ENCODE measurements at regions not wholly inside any gene's neighbourhood (a gene's known extent, or its start where the extent isn't known, plus 50 kb on each side); places are given as distances from the start of the nearest gene placed in this dataset.

DNA sequence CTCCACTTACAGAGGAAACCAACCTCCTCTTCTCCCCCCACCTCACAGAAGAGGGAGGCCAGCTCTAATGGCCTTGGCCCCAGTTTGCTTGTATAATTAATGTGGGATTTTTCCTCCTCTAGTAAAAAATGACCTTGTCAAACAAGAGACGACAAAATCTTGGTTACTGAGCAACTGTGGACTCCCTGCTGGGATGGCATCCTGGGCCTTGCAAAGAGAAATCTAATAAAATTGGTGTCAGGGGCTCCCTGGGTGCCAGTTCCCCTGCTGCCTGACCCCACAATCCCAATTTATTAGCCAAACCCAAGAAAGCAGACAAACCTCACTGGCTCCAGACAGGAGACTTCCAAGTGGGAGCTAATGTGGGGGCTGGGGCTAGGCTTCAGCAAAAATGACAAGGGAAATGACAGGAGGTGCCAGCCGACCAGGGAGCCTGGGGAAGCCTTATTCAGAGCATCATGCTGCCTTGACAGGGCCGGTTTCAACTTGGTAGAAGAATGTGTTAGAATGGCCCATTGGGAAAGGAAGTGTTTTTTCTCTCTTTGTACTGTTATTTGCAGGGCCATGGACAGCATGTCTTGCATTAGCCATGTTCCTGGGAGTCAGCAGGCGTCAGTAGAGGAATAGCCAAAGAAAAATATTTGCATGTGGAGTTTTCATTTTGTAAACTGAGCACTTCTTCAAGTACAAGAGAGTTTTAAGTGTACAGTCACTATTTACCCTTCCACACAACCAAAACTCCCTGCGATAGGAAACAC, 816.9 kb downstream of the DHX35 start:
- Mint-ChIP-seq H3K4me3 (no peak overlapping the region), H3K4me1 (ENCODE audit: low read depth) (no peaks in the 10 kb centered on the region), H3K36me3 (ENCODE audit: low read depth) (no peaks in the 10 kb centered on the region), H3K9me3 (peaks cover 21% of the 10 kb centered on the region), H3K27ac (no peak overlapping the region), H3K27me3 (ENCODE audit: insufficient read depth) (no peaks in the 10 kb centered on the region)
- DNase-seq, result no peak
- TF ChIP-seq, protein P1, sequence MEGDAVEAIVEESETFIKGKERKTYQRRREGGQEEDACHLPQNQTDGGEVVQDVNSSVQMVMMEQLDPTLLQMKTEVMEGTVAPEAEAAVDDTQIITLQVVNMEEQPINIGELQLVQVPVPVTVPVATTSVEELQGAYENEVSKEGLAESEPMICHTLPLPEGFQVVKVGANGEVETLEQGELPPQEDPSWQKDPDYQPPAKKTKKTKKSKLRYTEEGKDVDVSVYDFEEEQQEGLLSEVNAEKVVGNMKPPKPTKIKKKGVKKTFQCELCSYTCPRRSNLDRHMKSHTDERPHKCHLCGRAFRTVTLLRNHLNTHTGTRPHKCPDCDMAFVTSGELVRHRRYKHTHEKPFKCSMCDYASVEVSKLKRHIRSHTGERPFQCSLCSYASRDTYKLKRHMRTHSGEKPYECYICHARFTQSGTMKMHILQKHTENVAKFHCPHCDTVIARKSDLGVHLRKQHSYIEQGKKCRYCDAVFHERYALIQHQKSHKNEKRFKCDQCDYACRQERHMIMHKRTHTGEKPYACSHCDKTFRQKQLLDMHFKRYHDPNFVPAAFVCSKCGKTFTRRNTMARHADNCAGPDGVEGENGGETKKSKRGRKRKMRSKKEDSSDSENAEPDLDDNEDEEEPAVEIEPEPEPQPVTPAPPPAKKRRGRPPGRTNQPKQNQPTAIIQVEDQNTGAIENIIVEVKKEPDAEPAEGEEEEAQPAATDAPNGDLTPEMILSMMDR (IDR thresholded peaks at IDR 0.05), result no peak

DNA sequence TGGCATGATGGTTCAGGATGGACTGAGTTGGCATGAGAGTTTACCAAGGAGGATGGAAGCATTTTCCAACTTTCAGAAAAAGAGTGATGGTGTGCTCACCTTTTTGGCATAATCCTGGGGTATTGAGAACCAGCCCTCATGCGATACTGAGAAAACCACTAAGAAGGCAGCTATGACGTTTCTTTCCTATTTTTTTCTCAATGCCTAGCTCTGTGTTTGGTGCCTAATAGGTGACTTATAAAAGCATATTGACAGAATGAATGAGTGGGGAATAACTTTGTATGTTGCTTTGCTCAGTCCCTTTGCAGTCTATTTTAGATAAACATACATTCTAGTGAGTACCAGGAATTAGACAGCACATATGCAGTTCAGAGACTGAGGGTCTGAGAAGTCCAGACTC, 816.3 kb downstream of the DHX35 start:
- TF ChIP-seq, protein P1 (IDR thresholded peaks at IDR 0.05), result no peak
- no peaks in the 10 kb centered on the region for H3K36me3 Mint-ChIP-seq (ENCODE audit: low read depth)
- DNase-seq, result no peak
- no peaks in the 10 kb centered on the region for H3K27me3 Mint-ChIP-seq (ENCODE audit: insufficient read depth)
- H3K27ac Mint-ChIP-seq, result no peak overlapping the region
- H3K9me3 Mint-ChIP-seq, result peaks cover 15% of the 10 kb centered on the region
- no peak overlapping the region for H3K4me3 Mint-ChIP-seq
- no peaks in the 10 kb centered on the region for H3K4me1 Mint-ChIP-seq (ENCODE audit: low read depth)

DNA sequence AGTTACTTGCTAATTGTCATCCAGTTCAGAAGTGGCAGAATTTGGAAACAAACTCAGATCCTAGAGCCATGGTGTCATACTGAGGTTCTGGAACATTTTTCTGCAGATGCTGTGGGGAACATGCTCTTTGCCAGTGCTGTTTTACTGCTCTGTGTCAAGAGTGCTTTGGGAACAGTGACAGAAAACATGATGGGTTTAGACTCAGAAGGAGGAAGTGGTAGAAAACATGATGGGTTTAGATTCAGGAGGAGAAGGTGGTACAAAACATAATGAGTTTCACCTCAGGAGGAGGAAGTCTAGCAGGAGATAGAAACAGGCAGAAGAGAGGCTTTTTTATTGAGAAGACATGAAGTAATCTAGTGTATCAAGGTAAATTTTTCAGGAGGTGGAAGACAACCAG, 815.5 kb downstream of the DHX35 start:
- no peaks in the 10 kb centered on the region for H3K4me1 Mint-ChIP-seq (ENCODE audit: low read depth)
- no peak overlapping the region for H3K27ac Mint-ChIP-seq
- peaks cover 16% of the 10 kb centered on the region for H3K9me3 Mint-ChIP-seq

DNA sequence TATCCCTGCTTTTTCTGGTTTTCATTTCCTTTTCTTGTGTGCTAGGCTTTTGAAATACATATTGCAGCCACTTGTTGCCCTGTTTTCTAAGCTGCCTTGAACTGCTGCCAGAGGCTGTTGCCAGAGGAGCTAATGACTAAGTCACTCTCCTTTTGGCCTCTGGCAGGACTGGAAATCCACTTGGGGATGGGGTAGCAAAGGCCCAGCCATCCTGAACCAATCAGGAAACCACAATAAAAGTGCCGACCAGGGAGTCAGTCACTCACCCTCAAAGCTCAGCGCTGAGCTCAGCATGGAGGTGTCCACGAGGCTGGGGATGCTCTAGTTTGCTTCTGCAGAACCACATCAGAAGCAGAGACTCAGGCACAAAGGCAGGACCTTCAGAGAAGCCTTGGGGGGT, 813.0 kb downstream of the DHX35 start:
- H3K27me3 Mint-ChIP-seq (ENCODE audit: insufficient read depth), result no peaks in the 10 kb centered on the region
- no peak overlapping the region for H3K27ac Mint-ChIP-seq
- no peaks in the 10 kb centered on the region for H3K36me3 Mint-ChIP-seq (ENCODE audit: low read depth)
- TF ChIP-seq, protein P1 (IDR thresholded peaks at IDR 0.05), result no peak
- no peak for DNase-seq
- peaks cover 13% of the 10 kb centered on the region for H3K9me3 Mint-ChIP-seq
- H3K4me1 Mint-ChIP-seq (ENCODE audit: low read depth), result no peaks in the 10 kb centered on the region
- no peak overlapping the region for H3K4me3 Mint-ChIP-seq

More for the DNA sequence above, 815.5 kb downstream of the DHX35 start:
- no peaks in the 10 kb centered on the region for H3K36me3 Mint-ChIP-seq (ENCODE audit: low read depth)
- no peak for DNase-seq
- H3K27me3 Mint-ChIP-seq (ENCODE audit: insufficient read depth), result no peaks in the 10 kb centered on the region
- TF ChIP-seq, protein P1 (IDR thresholded peaks at IDR 0.05), result no peak
- H3K4me3 Mint-ChIP-seq, result no peak overlapping the region

DNA sequence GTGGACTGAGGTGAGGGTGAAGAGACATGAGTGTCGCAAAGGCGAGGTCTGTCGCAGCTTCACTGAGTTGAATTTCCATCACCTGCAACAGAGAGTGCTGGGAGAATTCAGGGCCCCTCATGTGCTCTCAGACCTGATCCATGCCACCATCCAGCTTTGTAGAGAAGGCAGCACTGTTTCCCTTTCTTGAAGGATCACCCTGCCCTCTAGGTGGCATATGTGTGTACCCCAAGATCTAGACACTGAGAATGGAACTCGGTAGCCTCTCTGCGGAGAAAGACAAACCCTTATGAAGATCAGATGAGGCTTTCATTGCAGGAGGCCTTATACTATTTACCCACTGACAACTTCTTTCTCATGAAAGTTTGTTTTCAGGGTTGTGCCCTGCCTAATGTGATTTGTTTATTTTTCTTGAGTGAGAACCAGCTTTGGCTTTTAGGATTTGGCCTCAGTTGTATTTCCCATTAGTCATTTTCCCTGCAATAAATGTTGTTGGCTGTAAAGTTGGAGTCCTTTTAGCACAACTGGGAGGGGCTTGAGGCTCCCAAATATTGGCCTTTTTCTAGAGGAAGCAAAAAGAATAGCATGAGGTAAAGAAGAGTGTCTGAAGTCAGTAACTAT, 811.3 kb downstream of the DHX35 start:
- peaks cover 13% of the 10 kb centered on the region for H3K9me3 Mint-ChIP-seq
- H3K27ac Mint-ChIP-seq, result no peak overlapping the region
- no peaks in the 10 kb centered on the region for H3K36me3 Mint-ChIP-seq (ENCODE audit: low read depth)
- H3K4me1 Mint-ChIP-seq (ENCODE audit: low read depth), result no peaks in the 10 kb centered on the region
- no peak for DNase-seq
- H3K4me3 Mint-ChIP-seq, result no peak overlapping the region
- TF ChIP-seq, protein P1 (IDR thresholded peaks at IDR 0.05), result no peak
- H3K27me3 Mint-ChIP-seq (ENCODE audit: insufficient read depth), result no peaks in the 10 kb centered on the region
